ENCODE measurements at regions not wholly inside any gene's neighbourhood (a gene's known extent, or its start where the extent isn't known, plus 50 kb on each side); places are given as distances from the start of the nearest gene placed in this dataset.

DNA sequence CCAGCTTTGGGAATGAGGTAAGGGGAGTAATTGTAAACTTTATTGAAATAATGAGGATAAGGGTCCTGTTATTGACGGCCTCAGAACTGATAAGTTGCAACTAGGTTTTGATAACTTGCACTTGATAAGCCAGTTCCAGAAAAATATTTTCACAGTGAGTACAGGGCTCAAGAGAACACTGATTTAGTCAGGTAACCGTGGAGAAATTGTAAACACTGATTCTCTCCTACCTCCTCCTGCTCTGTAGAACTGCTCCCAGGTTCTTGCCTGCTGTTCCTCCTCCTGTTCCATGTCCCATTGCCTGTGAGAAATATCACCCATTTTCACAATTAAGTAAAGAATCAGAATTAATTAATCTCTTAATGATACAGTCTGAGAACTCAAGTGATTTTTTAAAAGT is 55.0 kb upstream of the CXXC4 start:
- no peak overlapping the region for H3K9ac ChIP-seq (ENCODE audit: low read depth, low read length)
- DNase-seq, result no peak
- no peak overlapping the region for H2AFZ ChIP-seq (ENCODE audit: low read depth, low read length)
- H3K9me3 ChIP-seq (ENCODE audit: insufficient read depth, low read length, severe bottlenecking), result no peaks in the 10 kb centered on the region
- no peak overlapping the region for H3K4me3 ChIP-seq (ENCODE audit: low read depth in 1 of 2, low read length in 2 of 2)
- H3K79me2 ChIP-seq (ENCODE audit: insufficient read depth, low read length), result no peaks in the 10 kb centered on the region
- H3K4me1 ChIP-seq (ENCODE audit: insufficient read depth, low read length), result no peaks in the 10 kb centered on the region
- H3K4me2 ChIP-seq (ENCODE audit: insufficient read depth, low read length), result no peak overlapping the region
- H3K27me3 ChIP-seq (ENCODE audit: insufficient read depth, low read length, poor library complexity), result no peaks in the 10 kb centered on the region
- no peak for ATAC-seq (ENCODE audit: insufficient read depth, low read depth)
- no peak overlapping the region for H3K27ac ChIP-seq (ENCODE audit: low read length)
- H3K36me3 ChIP-seq (ENCODE audit: insufficient read depth, low read length), result no peaks in the 10 kb centered on the region
- TF ChIP-seq, protein P1, sequence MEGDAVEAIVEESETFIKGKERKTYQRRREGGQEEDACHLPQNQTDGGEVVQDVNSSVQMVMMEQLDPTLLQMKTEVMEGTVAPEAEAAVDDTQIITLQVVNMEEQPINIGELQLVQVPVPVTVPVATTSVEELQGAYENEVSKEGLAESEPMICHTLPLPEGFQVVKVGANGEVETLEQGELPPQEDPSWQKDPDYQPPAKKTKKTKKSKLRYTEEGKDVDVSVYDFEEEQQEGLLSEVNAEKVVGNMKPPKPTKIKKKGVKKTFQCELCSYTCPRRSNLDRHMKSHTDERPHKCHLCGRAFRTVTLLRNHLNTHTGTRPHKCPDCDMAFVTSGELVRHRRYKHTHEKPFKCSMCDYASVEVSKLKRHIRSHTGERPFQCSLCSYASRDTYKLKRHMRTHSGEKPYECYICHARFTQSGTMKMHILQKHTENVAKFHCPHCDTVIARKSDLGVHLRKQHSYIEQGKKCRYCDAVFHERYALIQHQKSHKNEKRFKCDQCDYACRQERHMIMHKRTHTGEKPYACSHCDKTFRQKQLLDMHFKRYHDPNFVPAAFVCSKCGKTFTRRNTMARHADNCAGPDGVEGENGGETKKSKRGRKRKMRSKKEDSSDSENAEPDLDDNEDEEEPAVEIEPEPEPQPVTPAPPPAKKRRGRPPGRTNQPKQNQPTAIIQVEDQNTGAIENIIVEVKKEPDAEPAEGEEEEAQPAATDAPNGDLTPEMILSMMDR (IDR thresholded peaks at IDR 0.05; ENCODE audit: borderline replicate concordance, extremely low read depth, low read length, poor library complexity, severe bottlenecking), result no peak
- TF ChIP-seq EZH2 (IDR thresholded peaks at IDR 0.05; ENCODE audit: borderline replicate concordance, low read depth, low read length, severe bottlenecking), result no peak
- H4K20me1 ChIP-seq (ENCODE audit: insufficient read depth, low read length), result no peaks in the 10 kb centered on the region

DNA sequence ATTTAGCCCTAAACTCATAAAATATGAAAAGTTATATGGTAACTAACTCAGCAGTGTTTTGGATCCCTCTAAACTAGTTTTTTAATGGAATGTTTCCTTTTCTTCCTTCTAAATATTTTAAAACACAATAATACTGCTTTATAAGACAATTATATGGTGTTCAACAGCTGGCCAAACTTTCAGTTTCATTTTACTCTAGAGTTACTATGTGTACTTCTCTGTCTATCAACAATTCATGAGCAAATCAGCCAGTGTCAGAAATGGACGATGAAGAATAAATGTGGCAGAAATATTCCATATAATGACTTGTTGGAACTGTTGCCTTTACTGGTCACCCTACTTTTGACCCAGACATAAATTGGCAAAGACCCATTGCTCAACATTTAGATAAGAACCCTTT is 64.8 kb upstream of the CXXC4 start:
- Histone ChIP-seq H3K36me3 (ENCODE audit: insufficient read depth, low read length) (no peaks in the 10 kb centered on the region), H3K4me2 (ENCODE audit: insufficient read depth, low read length) (no peak overlapping the region), H3K4me1 (ENCODE audit: insufficient read depth, low read length) (no peaks in the 10 kb centered on the region), H4K20me1 (ENCODE audit: insufficient read depth, low read length) (no peaks in the 10 kb centered on the region), H2AFZ (ENCODE audit: low read depth, low read length) (no peak overlapping the region), H3K27me3 (ENCODE audit: insufficient read depth, low read length, poor library complexity) (no peaks in the 10 kb centered on the region), H3K27ac (ENCODE audit: low read length) (no peak overlapping the region), H3K9me3 (ENCODE audit: insufficient read depth, low read length, severe bottlenecking) (no peaks in the 10 kb centered on the region), H3K4me3 (ENCODE audit: low read depth in 1 of 2, low read length in 2 of 2) (no peak overlapping the region), H3K9ac (ENCODE audit: low read depth, low read length) (no peak overlapping the region), H3K79me2 (ENCODE audit: insufficient read depth, low read length) (no peaks in the 10 kb centered on the region)
- ATAC-seq (ENCODE audit: insufficient read depth, low read depth) (no peak), DNase-seq (no peak)
- TF ChIP-seq, protein P1 (IDR thresholded peaks at IDR 0.05; ENCODE audit: borderline replicate concordance, extremely low read depth, low read length, poor library complexity, severe bottlenecking), result no peak
- TF ChIP-seq EZH2 (IDR thresholded peaks at IDR 0.05; ENCODE audit: borderline replicate concordance, low read depth, low read length, severe bottlenecking), result no peak

- no peak for ATAC-seq (ENCODE audit: insufficient read depth, low read depth)
- H3K27me3 ChIP-seq (ENCODE audit: insufficient read depth, low read length, poor library complexity), result no peaks in the 10 kb centered on the region
- no peaks in the 10 kb centered on the region for H4K20me1 ChIP-seq (ENCODE audit: insufficient read depth, low read length)
- no peak overlapping the region for H2AFZ ChIP-seq (ENCODE audit: low read depth, low read length)
- TF ChIP-seq, protein P1 (IDR thresholded peaks at IDR 0.05; ENCODE audit: borderline replicate concordance, extremely low read depth, low read length, poor library complexity, severe bottlenecking), result no peak
- no peak for TF ChIP-seq EZH2 (IDR thresholded peaks at IDR 0.05; ENCODE audit: borderline replicate concordance, low read depth, low read length, severe bottlenecking)
- no peaks in the 10 kb centered on the region for H3K36me3 ChIP-seq (ENCODE audit: insufficient read depth, low read length)
- no peak overlapping the region for H3K4me2 ChIP-seq (ENCODE audit: insufficient read depth, low read length)
- no peaks in the 10 kb centered on the region for H3K4me1 ChIP-seq (ENCODE audit: insufficient read depth, low read length)
- no peak overlapping the region for H3K9ac ChIP-seq (ENCODE audit: low read depth, low read length)
- no peak for DNase-seq
- H3K4me3 ChIP-seq (ENCODE audit: low read depth in 1 of 2, low read length in 2 of 2), result no peak overlapping the region
- H3K27ac ChIP-seq (ENCODE audit: low read length), result no peak overlapping the region
- H3K79me2 ChIP-seq (ENCODE audit: insufficient read depth, low read length), result no peaks in the 10 kb centered on the region
- H3K9me3 ChIP-seq (ENCODE audit: insufficient read depth, low read length, severe bottlenecking), result no peaks in the 10 kb centered on the region
Observed at GRCh38 chr4:104571341-104571740, 76.6 kb upstream of the CXXC4 start.

DNA sequence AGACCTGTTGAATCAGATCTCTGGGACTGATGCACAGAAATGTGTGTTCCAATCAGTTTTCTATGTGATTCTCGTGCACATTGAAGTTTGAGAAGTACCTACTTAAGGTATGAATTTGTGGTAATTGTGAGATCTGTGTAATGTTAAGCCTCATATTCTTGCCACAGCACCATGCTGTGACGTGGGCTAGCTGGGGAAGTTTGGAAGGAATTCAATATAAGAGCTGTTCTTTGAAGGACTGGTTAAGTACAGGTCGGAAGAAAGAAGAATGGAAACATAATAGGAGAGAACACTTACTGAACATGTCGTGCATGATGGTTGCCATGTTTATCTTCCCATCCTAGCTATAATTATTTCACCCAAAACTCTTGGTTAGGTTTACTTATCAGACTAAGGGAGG is 79.7 kb upstream of the CXXC4 start:
- no peak overlapping the region for H2AFZ ChIP-seq (ENCODE audit: low read depth, low read length)
- DNase-seq (no peak), ATAC-seq (ENCODE audit: insufficient read depth, low read depth) (no peak)
- no peak overlapping the region for H3K9ac ChIP-seq (ENCODE audit: low read depth, low read length)
- H3K27me3 ChIP-seq (ENCODE audit: insufficient read depth, low read length, poor library complexity), result no peaks in the 10 kb centered on the region
- no peaks in the 10 kb centered on the region for H3K36me3 ChIP-seq (ENCODE audit: insufficient read depth, low read length)
- no peak overlapping the region for H3K4me3 ChIP-seq (ENCODE audit: low read depth in 1 of 2, low read length in 2 of 2)
- H3K9me3 ChIP-seq (ENCODE audit: insufficient read depth, low read length, severe bottlenecking), result no peaks in the 10 kb centered on the region
- H3K27ac ChIP-seq (ENCODE audit: low read length), result no peak overlapping the region
- no peaks in the 10 kb centered on the region for H4K20me1 ChIP-seq (ENCODE audit: insufficient read depth, low read length)
- no peaks in the 10 kb centered on the region for H3K4me1 ChIP-seq (ENCODE audit: insufficient read depth, low read length)
- H3K4me2 ChIP-seq (ENCODE audit: insufficient read depth, low read length), result no peak overlapping the region
- no peaks in the 10 kb centered on the region for H3K79me2 ChIP-seq (ENCODE audit: insufficient read depth, low read length)
- no peak for TF ChIP-seq EZH2 (IDR thresholded peaks at IDR 0.05; ENCODE audit: borderline replicate concordance, low read depth, low read length, severe bottlenecking)
- TF ChIP-seq, protein P1 (IDR thresholded peaks at IDR 0.05; ENCODE audit: borderline replicate concordance, extremely low read depth, low read length, poor library complexity, severe bottlenecking), result no peak

All from DND-41 (cell line).